HG03571 (cell line): ENCODE measurements at regions not wholly inside any gene's neighbourhood (a gene's known extent, or its start where the extent isn't known, plus 50 kb on each side); places are given as distances from the start of the nearest gene placed in this dataset.

ENCODE experiments used
- ATAC-seq: cut with Tn5 transposase; IDR thresholded peaks from one replicate; pipeline ENCODE4 v1.9.1; 2021; ENCODE audit not compliant: unreplicated experiment

DNA sequence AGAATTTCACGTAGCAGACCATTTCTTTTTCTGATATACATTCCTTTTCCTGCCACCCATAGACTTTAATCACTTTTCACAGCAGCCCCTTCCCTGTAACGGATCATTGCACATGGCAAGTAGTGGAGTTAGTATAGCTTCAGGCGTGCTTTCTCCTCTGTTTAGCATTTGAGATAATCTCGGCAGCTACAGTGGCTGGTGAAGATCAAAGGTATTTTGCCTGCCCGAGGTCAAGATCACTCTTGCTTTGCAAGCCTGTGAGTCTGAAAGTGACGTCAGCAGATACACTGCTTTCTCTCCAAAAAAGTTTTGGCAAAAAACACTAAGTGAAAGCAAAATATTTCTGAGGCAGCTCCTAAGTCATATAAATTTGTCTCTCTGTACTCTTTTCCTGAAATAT lies 260.0 kb downstream of the NDFIP2 start:
- no peak for ATAC-seq

GRCh38 chr13:79736356-79736755 lies 255.4 kb downstream of the NDFIP2 start:
- no peak for ATAC-seq

DNA sequence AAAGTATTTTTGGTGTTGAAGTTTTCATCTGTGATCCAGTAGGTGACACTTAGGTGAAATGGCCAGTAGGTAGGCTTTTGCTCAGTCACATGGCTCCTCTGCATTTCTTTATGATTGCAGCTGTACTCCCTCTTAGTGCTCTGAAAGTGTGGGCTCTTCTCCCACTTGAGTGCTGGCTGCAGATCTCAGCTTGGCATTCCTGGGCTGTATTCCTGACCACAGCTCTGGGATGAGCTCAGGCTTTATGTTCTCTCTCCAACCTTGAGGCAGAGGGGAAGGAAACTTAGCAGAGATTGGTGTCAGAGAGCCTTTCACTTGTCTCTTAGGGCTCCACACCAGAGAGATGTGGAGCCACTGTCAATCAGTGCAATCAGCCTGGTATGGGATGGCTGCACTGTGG lies 254.3 kb downstream of the NDFIP2 start:
- no peak for ATAC-seq

DNA sequence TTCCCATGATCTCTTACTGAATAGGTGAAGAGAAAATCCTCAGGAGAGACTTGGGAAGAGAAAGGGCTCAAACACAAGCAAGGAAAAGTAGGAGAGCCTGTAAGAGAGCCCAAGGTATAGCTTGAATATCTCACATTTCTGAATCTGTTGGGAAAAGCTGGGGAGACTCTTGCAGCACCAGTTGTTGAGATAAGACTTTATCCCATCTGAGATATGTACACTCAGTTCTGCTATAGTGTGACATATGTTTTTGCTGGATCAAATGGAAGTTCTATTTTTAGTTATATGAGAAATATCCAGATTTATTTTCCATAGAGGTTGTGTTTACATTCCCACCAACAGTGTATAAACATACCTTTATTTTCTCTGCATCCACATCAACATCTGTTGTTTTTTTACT lies 246.1 kb downstream of the NDFIP2 start:
- ATAC-seq: no peak

DNA sequence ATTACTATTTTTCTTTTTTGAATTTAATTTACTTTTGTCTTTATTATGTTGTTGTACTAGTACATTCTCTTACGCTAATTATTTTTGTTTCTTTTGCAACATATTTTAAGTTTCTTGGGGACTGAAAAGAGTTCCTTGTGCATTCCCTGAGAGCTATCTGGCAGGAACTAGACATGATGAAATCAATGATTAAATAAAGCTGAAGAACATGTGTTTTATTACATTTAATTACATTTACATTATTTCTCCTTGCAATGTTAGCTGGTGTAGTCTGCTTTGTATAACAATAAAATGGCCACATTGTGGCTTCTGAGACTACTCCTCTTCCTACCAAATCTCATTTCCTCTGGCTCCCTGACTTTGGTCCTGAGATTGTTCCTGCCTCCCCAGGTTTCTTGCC lies 244.9 kb downstream of the NDFIP2 start:
- no peak for ATAC-seq

DNA sequence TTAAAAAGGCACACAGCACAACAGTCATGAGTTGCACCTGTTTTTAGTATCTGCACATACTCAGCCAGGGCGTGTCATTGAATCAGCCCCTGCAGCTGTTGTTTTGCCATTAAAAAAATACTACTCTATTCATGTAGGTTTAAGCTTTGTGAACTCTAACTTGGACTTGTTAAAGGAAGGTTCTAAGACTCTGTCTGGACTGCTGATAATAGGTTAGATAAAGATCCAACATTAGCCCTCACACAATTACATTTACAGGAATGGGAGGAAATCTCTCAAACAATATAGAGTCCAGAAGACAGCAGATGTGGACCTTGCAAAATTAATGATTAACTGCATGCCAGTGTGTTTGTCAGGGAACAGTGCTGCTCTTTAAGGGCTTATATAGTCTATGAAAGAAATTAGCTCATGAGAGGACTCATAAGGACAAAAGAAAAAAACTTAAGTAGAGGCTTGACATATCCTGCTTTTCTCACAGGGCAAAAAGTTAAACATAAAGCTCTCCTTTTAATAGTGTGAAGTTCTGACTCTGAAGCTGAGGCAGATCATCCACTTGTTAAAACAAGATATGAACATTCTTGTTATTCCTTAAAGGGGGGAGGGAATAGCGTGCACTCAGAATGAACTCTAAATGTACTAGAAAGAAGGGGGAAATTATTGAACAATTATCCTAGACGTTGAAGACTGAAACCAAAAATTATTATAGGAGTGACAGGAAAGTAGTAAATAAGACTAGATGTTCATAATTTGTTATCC lies 243.6 kb downstream of the NDFIP2 start:
- no peak for ATAC-seq

DNA sequence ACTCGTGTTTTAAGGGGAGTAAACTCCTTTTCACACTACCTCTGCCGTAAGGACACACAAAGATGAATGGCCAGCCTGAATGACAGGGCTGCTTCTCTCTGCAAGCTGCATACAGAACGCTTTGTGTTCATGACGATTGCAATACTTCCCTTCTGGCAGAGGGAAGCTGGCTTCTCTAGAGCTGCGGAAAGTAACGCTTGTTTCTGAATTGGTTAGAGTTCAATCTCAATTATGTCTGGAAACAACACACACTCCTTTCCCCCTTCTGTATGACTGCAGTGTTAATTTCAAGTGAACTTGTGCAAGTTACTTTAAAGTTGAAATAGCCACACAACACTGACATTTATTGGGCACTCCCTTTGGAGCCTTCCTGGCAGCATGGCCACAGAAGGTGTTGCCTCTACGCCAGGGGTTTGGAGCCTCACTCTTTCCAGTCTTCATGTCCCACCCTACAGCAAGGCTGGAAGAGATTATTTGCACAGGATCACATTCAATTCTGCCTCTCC lies 242.6 kb downstream of the NDFIP2 start:
- ATAC-seq: no peak

- no peak for ATAC-seq
These were observed 242.0 kb downstream of the NDFIP2 start for GRCh38 chr13:79722885-79723445.

DNA sequence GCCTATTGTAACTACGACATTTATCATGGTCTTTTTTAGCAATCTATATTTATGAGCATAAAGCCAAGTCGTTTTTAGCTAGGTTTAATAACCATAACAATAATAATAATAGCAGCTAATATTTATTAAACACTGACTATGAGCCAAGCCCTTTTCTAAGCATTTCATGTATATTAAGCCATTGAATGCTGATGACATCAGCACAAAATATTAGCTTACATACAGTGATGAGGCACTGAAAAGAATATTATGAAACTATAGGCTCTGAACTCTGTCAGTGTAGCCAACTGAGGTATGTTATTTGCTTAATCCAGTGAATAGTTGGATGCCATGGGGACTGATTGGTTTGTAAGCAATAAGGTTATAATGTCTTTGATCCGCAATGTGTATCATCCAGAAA lies 235.2 kb downstream of the NDFIP2 start:
- no peak for ATAC-seq

DNA sequence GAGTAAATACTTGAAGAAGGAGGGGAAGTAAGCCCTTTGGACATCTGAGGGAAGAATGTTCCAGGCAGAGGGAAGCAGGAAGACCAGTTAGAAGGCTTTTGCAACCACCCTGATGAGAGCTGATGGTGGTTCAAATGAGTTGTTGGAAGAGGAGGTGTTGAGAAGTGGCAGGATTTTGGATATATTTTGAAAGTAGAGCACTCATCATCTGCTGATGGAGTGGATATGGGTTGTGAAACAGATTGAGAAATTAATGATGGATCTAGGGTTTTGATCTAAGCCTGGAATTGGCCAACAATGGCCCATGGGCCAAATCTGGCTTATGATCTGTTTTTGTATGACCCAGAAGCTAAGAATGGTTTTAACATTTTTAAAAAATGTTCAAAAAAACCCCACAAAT lies 230.7 kb downstream of the NDFIP2 start:
- ATAC-seq: no peak

DNA sequence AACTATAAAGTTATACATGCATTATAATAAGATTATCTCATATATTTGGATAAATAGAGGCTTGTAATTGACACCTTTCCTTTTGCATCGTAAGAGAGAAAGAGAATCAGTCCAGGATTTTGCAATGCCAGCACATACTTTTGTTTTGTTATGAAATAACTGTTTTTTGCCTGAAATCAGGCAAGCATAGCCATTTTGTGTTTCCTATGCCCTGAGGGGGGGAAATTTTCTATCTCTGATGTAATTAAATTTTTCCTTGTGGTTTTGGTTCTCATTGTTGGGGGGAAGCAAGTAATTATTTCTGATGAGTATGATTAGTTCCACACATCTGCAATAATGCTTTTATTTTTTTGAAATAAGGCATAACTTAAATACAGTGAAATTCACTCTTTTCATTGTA lies 229.4 kb downstream of the NDFIP2 start:
- no peak for ATAC-seq

DNA sequence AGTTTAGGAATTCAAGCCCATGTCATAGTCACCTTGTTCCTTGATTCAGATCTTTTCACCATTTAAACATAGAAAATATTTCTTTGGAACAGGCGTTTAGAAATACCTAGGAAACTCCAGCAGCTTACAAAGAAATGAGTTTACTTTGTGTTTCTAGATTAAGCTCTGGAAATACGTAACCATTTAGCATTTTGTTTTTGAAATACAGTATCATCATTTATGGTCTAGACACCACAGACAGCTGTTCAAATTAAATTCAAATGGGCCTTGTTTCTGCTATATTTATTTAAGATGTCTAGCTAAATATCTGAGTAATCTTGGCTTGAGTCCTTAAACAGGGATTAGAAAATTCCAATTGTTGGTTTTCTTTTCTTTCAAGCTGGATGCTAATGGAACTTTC lies 228.5 kb downstream of the NDFIP2 start:
- ATAC-seq: no peak

DNA sequence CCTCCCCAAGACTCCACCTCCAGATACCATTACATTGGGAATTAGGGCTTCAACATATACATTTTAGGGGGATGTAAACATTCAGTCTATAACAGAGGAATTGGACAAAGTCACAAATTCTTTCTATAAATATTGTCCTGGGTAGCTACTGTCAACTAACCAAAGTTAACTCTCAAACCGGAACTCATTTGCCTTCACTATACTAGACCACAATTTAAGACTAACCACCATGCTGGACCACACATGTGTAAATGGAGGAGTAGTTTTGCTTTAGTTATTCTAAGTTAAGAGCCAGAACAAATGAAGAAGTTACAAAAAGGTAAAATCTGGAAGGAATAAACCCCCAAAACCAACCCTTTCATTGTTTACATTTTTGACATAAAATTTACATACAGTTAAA lies 222.8 kb downstream of the NDFIP2 start:
- ATAC-seq: no peak

DNA sequence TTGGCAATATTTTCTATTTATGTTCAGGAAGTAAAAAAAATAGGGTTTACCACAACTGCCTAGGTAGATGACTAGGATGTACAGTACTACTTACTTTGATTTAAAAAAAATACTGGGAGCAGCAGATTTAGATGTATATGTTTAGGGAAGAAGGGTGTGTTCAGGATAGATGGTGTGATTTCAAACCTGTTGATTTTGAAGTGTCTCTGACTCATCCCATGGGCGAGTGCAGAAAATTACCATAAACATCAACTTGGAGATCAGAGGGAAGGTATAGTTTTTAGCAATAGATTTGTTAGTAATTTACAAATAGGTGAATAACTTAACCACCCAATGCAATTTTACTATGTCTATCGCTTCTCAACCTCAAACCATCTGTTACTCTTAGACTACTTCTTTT lies 214.8 kb downstream of the NDFIP2 start:
- ATAC-seq: no peak

DNA sequence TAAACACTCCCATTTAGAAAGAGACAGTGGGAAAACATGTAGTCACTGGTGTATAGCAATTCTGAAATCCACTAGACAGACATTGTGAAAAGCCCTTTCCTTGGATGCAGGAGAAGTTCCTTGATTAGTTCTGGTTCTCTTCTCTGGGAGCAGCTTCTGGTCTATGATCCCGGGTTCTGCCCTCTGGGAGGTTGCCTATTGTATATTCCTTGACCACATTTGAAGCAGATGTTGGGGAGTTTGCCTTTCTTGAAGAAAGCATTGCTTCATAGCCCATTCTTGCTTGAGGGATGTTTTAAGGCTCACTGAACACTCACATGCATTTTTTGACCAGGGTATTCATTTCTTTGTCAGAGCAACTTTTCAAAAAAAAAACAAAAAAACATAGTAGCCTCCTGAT lies 211.9 kb downstream of the NDFIP2 start:
- no peak for ATAC-seq

DNA sequence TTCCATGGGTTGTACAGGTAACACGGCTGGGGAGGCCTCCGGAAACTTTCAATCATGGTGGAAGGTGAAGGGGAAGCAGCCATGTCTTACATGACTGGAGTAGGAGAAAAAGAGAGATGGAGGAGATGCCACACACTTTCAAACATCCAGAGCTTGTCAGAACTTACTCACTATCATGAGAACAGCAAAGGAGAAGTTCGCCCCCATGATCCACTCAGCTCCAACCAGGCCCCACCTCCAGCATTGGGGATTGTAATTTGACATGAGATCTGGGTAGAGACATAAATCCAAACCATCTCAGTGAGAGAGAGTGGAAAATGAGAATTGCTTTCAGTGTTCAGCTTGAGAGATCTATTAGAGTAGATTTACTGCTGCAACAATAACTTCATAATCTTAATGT lies 210.9 kb downstream of the NDFIP2 start:
- ATAC-seq: no peak

DNA sequence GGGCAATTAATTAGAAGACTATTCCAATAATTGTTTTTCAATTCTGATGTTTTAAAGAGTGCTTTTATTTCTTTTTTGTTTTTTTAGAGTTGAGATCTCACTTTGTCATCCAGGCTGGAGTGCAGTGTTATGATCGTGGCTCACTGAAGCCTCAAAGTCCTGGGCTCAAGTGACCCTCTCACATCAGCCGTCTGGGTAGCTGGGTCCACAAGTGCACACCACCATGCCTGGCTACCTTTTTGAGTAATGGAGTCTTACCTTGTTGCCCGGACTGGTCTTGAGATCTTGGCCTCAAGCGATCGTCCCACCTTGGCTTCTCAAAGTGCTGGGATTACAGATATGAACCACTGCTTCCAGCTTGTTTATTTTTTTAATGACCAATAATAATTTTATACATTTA lies 207.8 kb downstream of the NDFIP2 start:
- no peak for ATAC-seq

- ATAC-seq: no peak
These were observed 205.5 kb downstream of the NDFIP2 start for GRCh38 chr13:79686441-79686840.

- ATAC-seq: no peak
These were observed 203.4 kb downstream of the NDFIP2 start for GRCh38 chr13:79684371-79684770.

DNA sequence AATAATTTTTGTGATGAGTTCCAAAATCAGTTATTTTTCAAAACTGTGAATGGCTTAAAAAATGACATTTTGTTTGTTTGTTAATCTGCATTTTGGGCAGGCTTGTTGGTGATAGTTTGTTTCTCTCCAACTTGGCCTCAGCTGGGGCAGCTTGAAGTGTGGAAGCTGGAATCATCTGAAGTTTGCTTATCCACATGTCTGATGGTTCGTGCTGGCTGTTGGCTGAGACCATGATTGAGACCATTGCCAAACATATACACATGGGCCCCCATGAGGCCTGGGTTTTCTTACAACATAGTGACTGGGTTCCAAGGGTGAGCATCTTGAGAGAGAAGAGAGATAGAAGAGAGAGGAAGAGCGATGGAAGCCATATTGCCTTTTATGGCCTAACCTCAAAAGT lies 201.2 kb downstream of the NDFIP2 start:
- ATAC-seq: no peak

DNA sequence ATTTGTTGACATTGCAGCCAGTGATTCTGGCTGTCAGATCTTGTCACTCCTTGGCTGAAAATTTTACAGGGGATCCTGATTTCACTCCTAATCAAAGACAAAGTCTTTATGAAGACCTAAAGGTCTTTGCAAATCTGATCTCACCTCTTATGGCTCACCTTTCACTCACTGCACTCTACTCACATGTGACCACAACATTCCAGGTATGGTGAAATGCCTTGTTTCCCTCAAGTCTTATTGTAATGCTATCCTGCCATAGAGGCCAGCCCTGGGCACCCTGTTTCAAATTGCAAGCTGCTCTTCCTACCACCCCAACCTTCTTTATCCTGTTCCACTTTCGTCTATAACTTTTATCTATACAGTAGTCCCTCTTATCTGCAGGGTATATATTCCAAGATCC lies 200.1 kb downstream of the NDFIP2 start:
- no peak for ATAC-seq

- ATAC-seq: no peak
These were observed 199.5 kb downstream of the NDFIP2 start for GRCh38 chr13:79680485-79680884.

DNA sequence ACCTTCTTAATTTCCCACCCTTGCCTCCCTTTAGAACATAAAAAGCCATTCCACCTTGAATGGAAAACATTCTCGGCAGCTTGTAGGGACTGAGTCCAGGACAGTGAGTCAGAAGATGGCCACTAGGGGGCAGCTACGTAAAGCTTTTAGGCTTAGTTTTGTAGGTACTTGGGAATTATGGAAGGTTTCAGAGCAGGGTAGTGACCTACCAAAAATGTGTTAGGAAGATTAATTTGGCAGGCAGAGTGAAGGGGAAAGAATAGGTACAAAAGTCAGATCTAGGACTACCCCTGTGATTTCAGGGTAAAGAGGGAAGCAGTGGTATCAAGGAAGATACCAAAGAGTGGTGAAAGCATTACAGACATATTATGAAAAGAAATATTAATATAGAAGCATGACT lies 198.4 kb downstream of the NDFIP2 start:
- ATAC-seq: peak; percentile 53
